Upper lobe of left lung (tissue), 4 donors: ENCODE measurements at regions not wholly inside any gene's neighbourhood (a gene's known extent, or its start where the extent isn't known, plus 50 kb on each side); places are given as distances from the start of the nearest gene placed in this dataset.

Experiments used
- EP300 ChIP-seq, 4 donors: sonication (generic); formaldehyde crosslinking; IDR thresholded peaks; one replicate each; pipeline ENCODE4 v1.5.1; 2017; ENCODE audit warnings: antibody characterized with exemption in 4 of 4, control low read depth in 2 of 4
- POLR2A ChIP-seq, 4 donors: fragments of 450-650 bp; IDR thresholded peaks; one replicate each; pipeline ENCODE4 v1.5.1; 2016 to 2017; ENCODE audit warnings: antibody characterized with exemption in 4 of 4, mild to moderate bottlenecking in 2 of 4
- POLR2AphosphoS5 ChIP-seq, 2 donors: sonication (generic); formaldehyde crosslinking; IDR thresholded peaks; one replicate each; pipeline ENCODE4 v1.5.1; 2017; ENCODE audit warnings: antibody characterized with exemption in 2 of 2
- TF ChIP-seq, protein P1 (sequence below), 6 experiments: fragments of 450-650 bp in 4 of 6; fragments of 200-600 bp in 2 of 6; sonication (generic) in 2 of 6; IDR thresholded peaks; one replicate each; pipeline ENCODE4 v1.5.1; 2016 to 2019; ENCODE audit warnings: antibody characterized with exemption in 6 of 6

DNA sequence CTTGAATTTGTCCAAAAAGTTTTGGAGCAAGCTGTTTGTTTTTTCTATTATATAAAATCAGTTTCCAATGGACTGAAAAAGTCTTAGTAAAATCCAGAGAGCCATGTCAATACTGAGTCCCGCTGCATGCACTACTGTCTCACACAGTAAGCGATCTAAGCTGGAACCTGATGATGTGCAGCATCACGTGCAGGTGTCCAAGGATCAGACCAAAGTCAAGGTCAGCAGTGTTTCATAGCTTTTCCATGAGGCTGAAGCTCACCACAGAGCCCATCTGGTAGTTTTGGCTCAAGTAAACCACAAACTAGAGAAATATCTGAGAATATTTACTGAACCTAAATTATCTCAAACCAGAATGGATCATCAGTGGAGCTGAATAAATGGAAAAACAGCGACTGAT lies 784.0 kb upstream of the SEMA6D start:
- TF ChIP-seq, protein P1, sequence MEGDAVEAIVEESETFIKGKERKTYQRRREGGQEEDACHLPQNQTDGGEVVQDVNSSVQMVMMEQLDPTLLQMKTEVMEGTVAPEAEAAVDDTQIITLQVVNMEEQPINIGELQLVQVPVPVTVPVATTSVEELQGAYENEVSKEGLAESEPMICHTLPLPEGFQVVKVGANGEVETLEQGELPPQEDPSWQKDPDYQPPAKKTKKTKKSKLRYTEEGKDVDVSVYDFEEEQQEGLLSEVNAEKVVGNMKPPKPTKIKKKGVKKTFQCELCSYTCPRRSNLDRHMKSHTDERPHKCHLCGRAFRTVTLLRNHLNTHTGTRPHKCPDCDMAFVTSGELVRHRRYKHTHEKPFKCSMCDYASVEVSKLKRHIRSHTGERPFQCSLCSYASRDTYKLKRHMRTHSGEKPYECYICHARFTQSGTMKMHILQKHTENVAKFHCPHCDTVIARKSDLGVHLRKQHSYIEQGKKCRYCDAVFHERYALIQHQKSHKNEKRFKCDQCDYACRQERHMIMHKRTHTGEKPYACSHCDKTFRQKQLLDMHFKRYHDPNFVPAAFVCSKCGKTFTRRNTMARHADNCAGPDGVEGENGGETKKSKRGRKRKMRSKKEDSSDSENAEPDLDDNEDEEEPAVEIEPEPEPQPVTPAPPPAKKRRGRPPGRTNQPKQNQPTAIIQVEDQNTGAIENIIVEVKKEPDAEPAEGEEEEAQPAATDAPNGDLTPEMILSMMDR (IDR thresholded peaks at IDR 0.05): no peak
- no peak for TF ChIP-seq POLR2A (IDR thresholded peaks at IDR 0.05)
- no peak for TF ChIP-seq POLR2AphosphoS5 (IDR thresholded peaks at IDR 0.05)
- TF ChIP-seq EP300 (IDR thresholded peaks at IDR 0.05): no peak
